Stimulated activated CD4-positive, alpha-beta T cell treated with anti-CD3 and anti-CD28 coated beads, TNF-alpha, amount 100 ng/mL, for 48 hours (primary cell): ENCODE measurements at regions not wholly inside any gene's neighbourhood (a gene's known extent, or its start where the extent isn't known, plus 50 kb on each side); places are given as distances from the start of the nearest gene placed in this dataset.
"Not testable (repeated sequence)": the region's sequence is repeated elsewhere in the genome, so short reads cannot be mapped to it uniquely, and the experiment has no call there.

Source experiments
- DNase-seq, 3 donors: peaks; one replicate each; pipeline ENCODE4 v3.0.0-alpha.2; 2020; ENCODE audit warnings: low read depth in 3 of 3

GRCh38 chr2:215746226-215746886 lies 267.0 kb downstream of the MREG start:
- DNase-seq, result peak in 2 of 3 donors; percentile 33 to 56

GRCh38 chr2:215745331-215745730 lies 268.0 kb downstream of the MREG start:
- peak in 1 of 3 donors; percentile 39 for DNase-seq

GRCh38 chr2:215744514-215744913 lies 268.8 kb downstream of the MREG start:
- no peak for DNase-seq

- no peak for DNase-seq
Measured at GRCh38 chr2:215743066-215743465, 270.3 kb downstream of the MREG start.

GRCh38 chr2:215742021-215742420 lies 271.3 kb downstream of the MREG start:
- no peak for DNase-seq

GRCh38 chr2:215740071-215740470 lies 273.3 kb downstream of the MREG start:
- no peak for DNase-seq

GRCh38 chr2:215738351-215738750 lies 275.0 kb downstream of the MREG start:
- DNase-seq, result no peak

GRCh38 chr2:215737477-215737876 lies 275.9 kb downstream of the MREG start:
- no peak for DNase-seq

GRCh38 chr2:215736653-215737290 lies 276.6 kb downstream of the MREG start:
- DNase-seq, result no peak

- DNase-seq, result no peak
Measured at GRCh38 chr2:215731108-215731658, 282.2 kb downstream of the MREG start.

- no peak for DNase-seq
Measured at GRCh38 chr2:215729985-215730620, 283.2 kb downstream of the MREG start.

- no peak for DNase-seq
Measured at GRCh38 chr2:215728504-215729065, 284.8 kb downstream of the MREG start.

- DNase-seq, result no peak
Measured at GRCh38 chr2:215727507-215728503, 285.5 kb downstream of the MREG start.

GRCh38 chr2:215726070-215726469 lies 287.3 kb downstream of the MREG start:
- no peak for DNase-seq

GRCh38 chr2:215724146-215724545 lies 288.3 kb upstream of the FN1 start:
- no peak for DNase-seq

- no peak for DNase-seq
Measured at GRCh38 chr2:215723631-215724011, 287.8 kb upstream of the FN1 start.

GRCh38 chr2:215722986-215723630 lies 287.2 kb upstream of the FN1 start:
- DNase-seq, result no peak

- DNase-seq, result no peak
Measured at GRCh38 chr2:215722125-215722524, 286.3 kb upstream of the FN1 start.

GRCh38 chr2:215721515-215721914 lies 285.6 kb upstream of the FN1 start:
- not testable (repeated sequence) for DNase-seq

- DNase-seq, result no peak
Measured at GRCh38 chr2:215718890-215719289, 283.0 kb upstream of the FN1 start.

GRCh38 chr2:215718436-215718835 lies 282.6 kb upstream of the FN1 start:
- no peak for DNase-seq
